Transverse colon (tissue), 4 donors: ENCODE measurements at regions not wholly inside any gene's neighbourhood (a gene's known extent, or its start where the extent isn't known, plus 50 kb on each side); places are given as distances from the start of the nearest gene placed in this dataset.

Experiments used
- DNase-seq: peaks from one replicate; pipeline ENCODE4 v3.0.0-alpha.2; 2019
- H3K27ac ChIP-seq, 4 donors: fragments of 200-600 bp; sonication (generic); 2 replicates each; pipeline ENCODE4 v1.5.1; 2016 to 2018; ENCODE audit warnings: inconsistent platforms in 4 of 4
- H3K27me3 ChIP-seq: fragments of 200-600 bp; sonication (generic); 2 replicates; pipeline ENCODE4 v1.5.1; 2017; ENCODE audit warnings: inconsistent platforms
- H3K36me3 ChIP-seq, 4 donors: fragments of 200-600 bp; sonication (generic); 2 replicates each; pipeline ENCODE4 v1.5.1; 2017 to 2019; ENCODE audit warnings: inconsistent platforms in 4 of 4
- H3K4me1 ChIP-seq, 4 donors: fragments of 200-600 bp; sonication (generic); 2 replicates each; pipeline ENCODE4 v1.5.1; 2017 to 2020; ENCODE audit warnings: inconsistent platforms in 4 of 4
- H3K4me3 ChIP-seq, 4 donors: fragments of 200-600 bp; sonication (generic); 1 replicate in 1 of 4; 2 replicates in 3 of 4; pipeline versions ENCODE4 v1.5.1 to v1.6.1; 2017 to 2019; ENCODE audit warnings: inconsistent platforms in 4 of 4
- H3K9me3 ChIP-seq, 2 donors: fragments of 200-600 bp; sonication (generic); 2 replicates each; pipeline ENCODE4 v1.5.1; 2017 to 2019; ENCODE audit warnings: inconsistent platforms in 2 of 2
- CTCF ChIP-seq, 5 experiments: fragments of 200-600 bp in 3 of 5; fragments of 450-650 bp in 2 of 5; sonication (generic) in 3 of 5; IDR thresholded peaks; 1 replicate in 2 of 5; 2 replicates in 3 of 5; pipeline ENCODE4 v1.5.1; 2016 to 2017; ENCODE audit warnings: antibody characterized with exemption in 5 of 5, inconsistent platforms in 3 of 5, mild to moderate bottlenecking in 2 of 5, moderate library complexity in 1 of 5
- EP300 ChIP-seq: sonication (generic); formaldehyde crosslinking; IDR thresholded peaks from one replicate; pipeline ENCODE4 v1.6.1; 2017; ENCODE audit warnings: antibody characterized with exemption, low read depth
- POLR2A ChIP-seq: fragments of 450-650 bp; IDR thresholded peaks from one replicate; pipeline ENCODE4 v1.6.1; 2016; ENCODE audit warnings: antibody characterized with exemption, mild to moderate bottlenecking, moderate library complexity
- POLR2AphosphoS5 ChIP-seq, 3 donors: sonication (generic); formaldehyde crosslinking; IDR thresholded peaks; one replicate each; pipeline ENCODE4 v1.6.1; 2016; ENCODE audit warnings: antibody characterized with exemption in 3 of 3
- WGBS, 2 donors: methylation state at CpG; one replicate each; pipeline ENCODE4 v1.1.5; 2018; ENCODE audit warnings: low coverage in 1 of 2; 5-methylcytosine and 5-hydroxymethylcytosine counted together
- in situ Hi-C, 4 donors: fragments of 200-750 bp; cut with MboI; loops; one replicate each; pipeline versions ENCODE4 v1.15.0 to v1.15.1; 2017; ENCODE audit warnings: low sequenced_read_pairs in 3 of 4, low pct_ligation_motif_present in 1 of 4, low pct_unique_long_range_greater_than_20kb in 1 of 4
- intact Hi-C: fragments of 100-400 bp; cut with DNase I; formaldehyde crosslinking; loops from one replicate; pipeline ENCODE4 v1.15.1; 2023; ENCODE audit warnings: low total_unique reads

GRCh38 chr3:24591661-24592555, 97.3 kb upstream of the THRB start:
- 78 to 83% methylated on average over 5 of the region's 5 CpGs for WGBS, 2 donors
- Histone ChIP-seq H3K27ac (no peak overlapping the region), H3K4me3 (no peak overlapping the region), H3K9me3 (no peaks in the 10 kb centered on the region), H3K4me1 (peaks cover 0 to 43% (median 21%) of the 10 kb centered on the region in 4 donors), H3K36me3 (no peaks in the 10 kb centered on the region), H3K27me3 (no peaks in the 10 kb centered on the region)
- no peak for TF ChIP-seq CTCF (IDR thresholded peaks at IDR 0.05)
- no peak for TF ChIP-seq POLR2A
- no peak for TF ChIP-seq EP300
- TF ChIP-seq POLR2AphosphoS5 (IDR thresholded peaks at IDR 0.05): no peak
- intact Hi-C loops (no loop called here), in situ Hi-C loops (no loop called here)
- no peak for DNase-seq

DNA sequence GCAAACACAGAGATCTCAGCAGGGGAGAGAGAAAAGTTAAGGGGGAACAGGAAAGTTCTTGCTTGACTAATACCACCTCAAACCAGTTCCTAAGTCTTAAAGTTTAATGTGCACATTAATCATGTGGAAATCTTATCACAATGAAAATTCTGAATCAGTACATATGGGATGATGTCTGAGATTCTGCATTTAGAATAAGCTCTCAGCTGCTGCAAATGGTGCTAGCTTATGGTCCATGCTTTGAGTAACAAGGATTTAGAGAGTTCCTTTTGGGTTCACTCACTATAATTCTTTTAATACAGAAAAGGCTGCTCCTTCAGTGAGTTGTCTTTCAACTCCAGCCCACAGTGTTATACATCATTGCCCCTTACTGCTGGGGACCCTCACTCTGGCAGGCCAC, 99.5 kb upstream of the THRB start:
- no peak for TF ChIP-seq POLR2AphosphoS5 (IDR thresholded peaks at IDR 0.05)
- no peak for TF ChIP-seq POLR2A
- TF ChIP-seq EP300: no peak
- TF ChIP-seq CTCF (IDR thresholded peaks at IDR 0.05): no peak
- intact Hi-C loops (no loop called here), in situ Hi-C loops (no loop called here)
- Histone ChIP-seq H3K9me3 (no peaks in the 10 kb centered on the region), H3K36me3 (no peaks in the 10 kb centered on the region), H3K4me3 (no peak overlapping the region), H3K27me3 (no peaks in the 10 kb centered on the region), H3K27ac (no peak overlapping the region), H3K4me1 (peaks cover 0 to 41% (median 17%) of the 10 kb centered on the region in 4 donors)
- DNase-seq: no peak

DNA sequence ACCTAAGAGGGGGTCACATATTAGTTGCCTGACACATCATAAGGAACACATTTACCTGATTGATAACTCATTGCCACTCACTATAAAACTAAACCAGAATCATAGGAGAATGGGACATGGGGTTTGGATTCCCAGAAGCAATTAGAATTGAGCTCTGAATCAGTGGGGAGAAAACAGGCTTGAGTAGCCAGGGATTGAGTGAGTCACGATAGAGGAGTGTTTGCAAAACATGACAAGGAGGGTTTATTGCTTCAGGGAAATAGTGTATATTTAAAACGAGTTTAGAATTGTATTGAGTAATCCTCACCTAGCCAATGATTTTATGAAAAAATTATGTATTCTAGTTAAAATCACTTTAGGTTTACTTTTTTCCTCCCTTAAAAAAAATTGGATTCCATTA, 101.1 kb upstream of the THRB start:
- H3K27me3 ChIP-seq: no peaks in the 10 kb centered on the region
- in situ Hi-C loops: no loop called here
- no peak for DNase-seq
- 17 to 29% methylated on average over 2 of the region's 2 CpGs for WGBS, 2 donors
- TF ChIP-seq CTCF (IDR thresholded peaks at IDR 0.05): no peak
- H3K36me3 ChIP-seq: no peaks in the 10 kb centered on the region
- no peak overlapping the region for H3K27ac ChIP-seq
- intact Hi-C loops: no loop called here
- no peaks in the 10 kb centered on the region for H3K9me3 ChIP-seq
- peaks cover 0 to 30% (median 10%) of the 10 kb centered on the region in 4 donors for H3K4me1 ChIP-seq
- no peak overlapping the region for H3K4me3 ChIP-seq

DNA sequence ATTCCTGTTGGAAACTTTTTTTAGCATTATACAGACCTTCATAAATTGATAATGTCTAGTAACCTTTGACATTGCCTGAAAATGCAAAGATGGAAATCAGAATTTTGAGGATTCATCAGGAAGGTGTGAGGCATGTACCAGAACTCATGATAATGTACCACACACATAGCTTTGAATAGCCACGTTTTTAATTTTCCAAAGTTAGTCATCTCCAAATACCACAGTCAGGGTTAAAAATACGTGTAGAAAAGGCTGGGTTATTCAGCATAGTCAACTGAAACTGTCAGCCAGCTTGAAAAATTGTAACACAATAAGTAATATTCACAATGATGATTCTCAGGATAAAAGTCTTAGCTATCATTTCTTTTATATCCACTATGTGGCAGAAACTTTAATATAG, 102.0 kb upstream of the THRB start:
- TF ChIP-seq POLR2AphosphoS5 (IDR thresholded peaks at IDR 0.05): no peak
- no peak for TF ChIP-seq EP300
- no peak for TF ChIP-seq POLR2A
- no peak for TF ChIP-seq CTCF (IDR thresholded peaks at IDR 0.05)
- Histone ChIP-seq H3K9me3 (no peaks in the 10 kb centered on the region), H3K4me1 (peaks cover 0 to 22% (median 6%) of the 10 kb centered on the region in 4 donors), H3K27ac (no peak overlapping the region), H3K27me3 (no peaks in the 10 kb centered on the region), H3K36me3 (no peaks in the 10 kb centered on the region), H3K4me3 (no peak overlapping the region)
- in situ Hi-C loops (no loop called here), intact Hi-C loops (no loop called here)
- DNase-seq: no peak
- WGBS, 2 donors: 42 to 68% methylated on average over 2 of the region's 2 CpGs
